OCI-LY3 (cell line): ENCODE measurements at regions not wholly inside any gene's neighbourhood (a gene's known extent, or its start where the extent isn't known, plus 50 kb on each side); places are given as distances from the start of the nearest gene placed in this dataset.
"Not testable (repeated sequence)": the region's sequence is repeated elsewhere in the genome, so short reads cannot be mapped to it uniquely, and the experiment has no call there.

Source experiments
- H2AFZ ChIP-seq: fragments of 200-600, 300-600 bp; shearing (Covaris generic); 2 replicates; pipeline ENCODE4 v1.6.0; 2014; ENCODE audit warnings: antibody characterized with exemption, low read depth, low read length
- H3K27ac ChIP-seq: fragments of 200-600, 300-600 bp; sonication (generic); 2 replicates; pipeline ENCODE4 v1.5.1; 2014; ENCODE audit warnings: mild to moderate bottlenecking, low read length, moderate library complexity, mixed read lengths
- H3K27me3 ChIP-seq: fragments of 200-600, 300-600 bp; sonication (generic); 2 replicates; pipeline ENCODE4 v1.6.1; 2014; ENCODE audit warnings: low read depth, low read length, mixed read lengths
- H3K36me3 ChIP-seq: fragments of 200-600, 300-600 bp; sonication (generic); replicated peaks from 2 replicates; pipeline ENCODE3; 2014; ENCODE audit warnings: low read depth, low read length, mixed read lengths
- H3K4me1 ChIP-seq: fragments of 300-600, 200-600 bp; sonication (generic); 2 replicates; pipeline ENCODE4 v1.6.1; 2014; ENCODE audit warnings: low read length, mixed read lengths
- H3K4me2 ChIP-seq: fragments of 200-600, 300-600 bp; sonication (generic); 2 replicates; pipeline ENCODE4 v1.6.1; 2014; ENCODE audit warnings: low read length, mixed read lengths
- H3K4me3 ChIP-seq: fragments of 300-600, 200-600 bp; sonication (generic); 2 replicates; pipeline ENCODE4 v1.5.1; 2014; ENCODE audit warnings: antibody characterized with exemption, mild to moderate bottlenecking, low read length, moderate library complexity
- H3K79me2 ChIP-seq: fragments of 300-600, 200-600 bp; shearing (Covaris generic); 2 replicates; pipeline ENCODE4 v1.6.1; 2014; ENCODE audit warnings: mild to moderate bottlenecking, low read length, mixed read lengths
- H3K9ac ChIP-seq: fragments of 300-600, 200-600 bp; shearing (Covaris generic); 2 replicates; pipeline ENCODE4 v1.6.0; 2014; ENCODE audit warnings: mild to moderate bottlenecking, low read length, moderate library complexity
- H3K9me3 ChIP-seq: fragments of 200-600, 300-600 bp; shearing (Covaris generic); 2 replicates; pipeline ENCODE4 v1.6.1; 2014; ENCODE audit warnings: low read length, mixed read lengths; ENCODE audit not compliant: insufficient read depth
- H4K20me1 ChIP-seq: fragments of 200-600, 300-600 bp; sonication (generic); 2 replicates; pipeline ENCODE4 v1.6.1; 2016; ENCODE audit warnings: low read length, mixed read lengths; ENCODE audit not compliant: insufficient read depth
- CTCF ChIP-seq: fragments of 200-600, 300-600 bp; sonication (generic); IDR thresholded peaks from 2 replicates; pipeline ENCODE4 v1.5.1; 2014; ENCODE audit warnings: antibody characterized with exemption, low read length, low read depth
- EZH2phosphoT487 ChIP-seq: fragments of 200-600 bp; shearing (Covaris generic); IDR thresholded peaks from 2 replicates; pipeline ENCODE4 v1.6.1; 2018; ENCODE audit warnings: antibody characterized with exemption, mixed run types, low read depth

DNA sequence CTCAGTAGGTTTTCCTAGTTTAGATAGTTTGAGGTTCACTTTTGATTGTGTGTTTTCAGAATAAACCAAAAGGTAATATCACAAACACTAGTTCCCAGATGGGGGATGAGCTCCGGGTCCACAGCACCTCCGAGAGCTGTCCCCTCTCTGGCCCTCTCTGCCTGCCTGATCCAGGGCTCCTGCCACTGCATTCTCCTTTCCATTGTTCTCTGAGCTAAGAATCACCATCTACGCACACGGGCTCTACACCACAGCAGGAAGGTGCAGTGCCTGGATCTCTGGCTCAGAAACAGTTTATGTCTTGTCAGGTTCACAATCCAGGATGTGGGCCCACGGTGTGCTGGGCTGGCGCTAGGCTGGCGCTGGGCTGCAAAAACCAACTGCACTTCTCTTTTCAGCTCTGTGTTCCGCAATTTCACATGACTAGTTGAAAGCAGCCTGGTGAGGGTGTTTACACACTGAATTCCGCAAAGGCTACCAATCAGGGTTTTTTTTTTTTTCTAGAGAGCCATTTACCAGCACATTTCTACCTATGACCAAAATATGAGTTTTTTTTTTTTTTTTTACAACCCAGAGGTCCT lies 167.5 kb downstream of the SOD2 start:
- Histone ChIP-seq H4K20me1 (no peaks in the 10 kb centered on the region), H2AFZ (no peak overlapping the region)

GRCh38 chr6:159522877-159523547 lies 170.0 kb downstream of the SOD2 start:
- H3K27me3 ChIP-seq = no peaks in the 10 kb centered on the region
- H3K9me3 ChIP-seq = no peaks in the 10 kb centered on the region
- no peak for TF ChIP-seq CTCF
- H4K20me1 ChIP-seq = no peaks in the 10 kb centered on the region
- no peaks in the 10 kb centered on the region for H3K4me1 ChIP-seq
- no peak overlapping the region for H3K4me2 ChIP-seq
- no peaks in the 10 kb centered on the region for H3K36me3 ChIP-seq
- H3K9ac ChIP-seq = no peak overlapping the region
- H2AFZ ChIP-seq = no peak overlapping the region
- no peak overlapping the region for H3K27ac ChIP-seq
- H3K79me2 ChIP-seq = no peaks in the 10 kb centered on the region
- H3K4me3 ChIP-seq = no peak overlapping the region

More for the DNA sequence above, 167.5 kb downstream of the SOD2 start:
- H3K4me3 ChIP-seq = no peak overlapping the region
- H3K27me3 ChIP-seq = no peaks in the 10 kb centered on the region
- no peaks in the 10 kb centered on the region for H3K9me3 ChIP-seq
- no peaks in the 10 kb centered on the region for H3K36me3 ChIP-seq
- TF ChIP-seq CTCF = no peak
- TF ChIP-seq EZH2phosphoT487 = no peak
- no peaks in the 10 kb centered on the region for H3K4me1 ChIP-seq
- no peaks in the 10 kb centered on the region for H3K79me2 ChIP-seq
- no peak overlapping the region for H3K4me2 ChIP-seq
- no peak overlapping the region for H3K9ac ChIP-seq
- no peak overlapping the region for H3K27ac ChIP-seq

- no peaks in the 10 kb centered on the region for H4K20me1 ChIP-seq
- no peak overlapping the region for H3K4me3 ChIP-seq
- no peak overlapping the region for H3K9ac ChIP-seq
- H3K27me3 ChIP-seq = no peaks in the 10 kb centered on the region
- TF ChIP-seq CTCF = no peak
- no peak for TF ChIP-seq EZH2phosphoT487
- no peaks in the 10 kb centered on the region for H3K4me1 ChIP-seq
- H2AFZ ChIP-seq = no peak overlapping the region
- H3K36me3 ChIP-seq = no peaks in the 10 kb centered on the region
- H3K4me2 ChIP-seq = no peak overlapping the region
- H3K27ac ChIP-seq = no peak overlapping the region
- no peaks in the 10 kb centered on the region for H3K79me2 ChIP-seq
- H3K9me3 ChIP-seq = no peaks in the 10 kb centered on the region
Measured at GRCh38 chr6:159521962-159522361, 171.1 kb downstream of the SOD2 start.

DNA sequence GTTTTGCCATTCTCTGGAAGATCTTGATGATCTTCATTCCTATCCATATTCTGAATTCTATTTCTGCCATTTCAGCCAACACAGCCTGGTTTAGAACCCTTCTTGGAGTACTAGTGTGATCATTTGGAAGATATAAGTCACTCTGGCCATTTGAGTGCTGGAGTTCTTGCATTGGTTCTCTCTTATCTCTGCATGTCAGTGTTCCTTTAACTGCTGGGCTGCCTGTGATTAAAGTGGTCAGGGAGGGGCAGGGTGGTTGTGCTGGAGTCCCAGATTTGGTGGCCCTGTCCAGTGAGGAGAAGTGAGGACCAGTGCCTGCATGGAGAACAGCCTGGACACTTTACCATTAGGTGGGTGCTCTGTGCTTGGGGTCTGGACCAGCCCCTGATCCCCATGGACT lies 173.0 kb downstream of the SOD2 start:
- Histone ChIP-seq H3K9me3 (no peaks in the 10 kb centered on the region), H3K4me3 (no peak overlapping the region), H2AFZ (no peak overlapping the region), H4K20me1 (no peaks in the 10 kb centered on the region), H3K79me2 (no peaks in the 10 kb centered on the region), H3K9ac (no peak overlapping the region), H3K27ac (no peak overlapping the region), H3K4me1 (no peaks in the 10 kb centered on the region), H3K4me2 (no peak overlapping the region), H3K27me3 (peaks cover 3% of the 10 kb centered on the region; the same call in 1 of the 2 replicates), H3K36me3 (no peaks in the 10 kb centered on the region)
- TF ChIP-seq CTCF (no peak), EZH2phosphoT487 (no peak)

DNA sequence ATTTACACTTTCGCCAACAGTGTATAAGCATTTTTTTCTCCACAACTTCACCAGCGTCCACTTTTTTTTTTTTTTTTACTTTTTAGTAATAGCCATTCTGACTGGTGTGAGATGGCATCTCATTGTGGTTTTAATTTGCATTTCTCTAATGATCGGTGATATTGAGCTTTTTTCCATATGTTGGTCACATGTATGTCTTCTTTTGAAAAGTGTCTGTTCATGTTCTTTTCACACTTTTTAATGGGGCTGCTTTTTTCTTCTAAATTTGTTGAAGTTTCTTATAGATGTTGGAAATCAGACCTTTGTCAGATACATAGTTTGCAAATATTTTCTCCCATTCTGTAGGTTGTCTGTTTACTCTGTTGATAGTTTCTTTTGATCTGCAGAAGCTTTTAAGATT lies 177.2 kb downstream of the SOD2 start:
- not testable (repeated sequence) for H3K27me3 ChIP-seq, H4K20me1 ChIP-seq, H2AFZ ChIP-seq, H3K79me2 ChIP-seq, H3K4me2 ChIP-seq, H3K27ac ChIP-seq, H3K4me1 ChIP-seq, H3K4me3 ChIP-seq, H3K9me3 ChIP-seq, H3K36me3 ChIP-seq, H3K9ac ChIP-seq
